NB4 (cell line): ENCODE measurements at regions not wholly inside any gene's neighbourhood (a gene's known extent, or its start where the extent isn't known, plus 50 kb on each side); places are given as distances from the start of the nearest gene placed in this dataset.

Experiments used
- MYC ChIP-seq: IDR thresholded peaks from 2 replicates; pipeline ENCODE4 v1.6.1; 2011; ENCODE audit warnings: low read depth, low read length
- POLR2A ChIP-seq: IDR thresholded peaks from 2 replicates; pipeline ENCODE4 v1.6.1; 2011; ENCODE audit warnings: mild to moderate bottlenecking; ENCODE audit not compliant: insufficient read length; ENCODE audit errors: extremely low read depth
- TF ChIP-seq, protein P1 (sequence below): IDR thresholded peaks from one replicate; pipeline ENCODE4 v1.5.1; 2012; ENCODE audit warnings: low read depth, low read length
- TF ChIP-seq, protein P2 (sequence below): IDR thresholded peaks from 2 replicates; pipeline ENCODE4 v1.6.1; 2011; ENCODE audit warnings: low read depth, low read length

DNA sequence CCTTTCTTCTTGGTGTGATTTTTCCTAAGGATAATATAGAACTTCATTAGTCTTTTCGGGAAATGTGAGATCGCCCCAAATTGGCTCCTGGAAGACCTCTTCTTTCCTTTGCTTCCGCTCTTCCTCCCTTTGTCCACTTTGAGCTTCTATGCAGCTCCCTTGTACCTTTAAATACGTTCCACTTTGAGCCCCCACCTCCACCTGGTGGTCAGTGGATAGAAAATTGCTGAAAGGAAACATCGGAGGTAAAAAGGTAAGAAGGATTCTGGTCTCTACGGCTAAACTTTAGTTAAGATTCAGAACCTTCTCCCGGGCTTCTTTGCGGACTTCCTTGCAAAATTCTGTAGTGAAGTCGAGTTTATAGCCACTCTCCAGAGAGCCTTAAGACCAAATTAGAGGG, 55.0 kb upstream of the TM9SF2 start:
- TF ChIP-seq MYC (no peak), POLR2A (no peak)
- TF ChIP-seq, protein P1, sequence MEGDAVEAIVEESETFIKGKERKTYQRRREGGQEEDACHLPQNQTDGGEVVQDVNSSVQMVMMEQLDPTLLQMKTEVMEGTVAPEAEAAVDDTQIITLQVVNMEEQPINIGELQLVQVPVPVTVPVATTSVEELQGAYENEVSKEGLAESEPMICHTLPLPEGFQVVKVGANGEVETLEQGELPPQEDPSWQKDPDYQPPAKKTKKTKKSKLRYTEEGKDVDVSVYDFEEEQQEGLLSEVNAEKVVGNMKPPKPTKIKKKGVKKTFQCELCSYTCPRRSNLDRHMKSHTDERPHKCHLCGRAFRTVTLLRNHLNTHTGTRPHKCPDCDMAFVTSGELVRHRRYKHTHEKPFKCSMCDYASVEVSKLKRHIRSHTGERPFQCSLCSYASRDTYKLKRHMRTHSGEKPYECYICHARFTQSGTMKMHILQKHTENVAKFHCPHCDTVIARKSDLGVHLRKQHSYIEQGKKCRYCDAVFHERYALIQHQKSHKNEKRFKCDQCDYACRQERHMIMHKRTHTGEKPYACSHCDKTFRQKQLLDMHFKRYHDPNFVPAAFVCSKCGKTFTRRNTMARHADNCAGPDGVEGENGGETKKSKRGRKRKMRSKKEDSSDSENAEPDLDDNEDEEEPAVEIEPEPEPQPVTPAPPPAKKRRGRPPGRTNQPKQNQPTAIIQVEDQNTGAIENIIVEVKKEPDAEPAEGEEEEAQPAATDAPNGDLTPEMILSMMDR = no peak
- TF ChIP-seq, protein P2, sequence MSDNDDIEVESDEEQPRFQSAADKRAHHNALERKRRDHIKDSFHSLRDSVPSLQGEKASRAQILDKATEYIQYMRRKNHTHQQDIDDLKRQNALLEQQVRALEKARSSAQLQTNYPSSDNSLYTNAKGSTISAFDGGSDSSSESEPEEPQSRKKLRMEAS = no peak
